UCSD-AML1 (cell line): ENCODE measurements at regions not wholly inside any gene's neighbourhood (a gene's known extent, or its start where the extent isn't known, plus 50 kb on each side); places are given as distances from the start of the nearest gene placed in this dataset.

Experiments used
- DNase-seq: peaks from one replicate; lab custom pipeline; 2025; ENCODE audit not compliant: unreplicated experiment; lab: John Stamatoyannopoulos, UW

GRCh38 chr14:97027256-97027999 is 230.2 kb downstream of the VRK1 start:
- no peak for DNase-seq

- no peak for DNase-seq
Observed at GRCh38 chr14:97028382-97028781, 231.2 kb downstream of the VRK1 start.

GRCh38 chr14:97029800-97030199 is 232.6 kb downstream of the VRK1 start:
- no peak for DNase-seq

DNA sequence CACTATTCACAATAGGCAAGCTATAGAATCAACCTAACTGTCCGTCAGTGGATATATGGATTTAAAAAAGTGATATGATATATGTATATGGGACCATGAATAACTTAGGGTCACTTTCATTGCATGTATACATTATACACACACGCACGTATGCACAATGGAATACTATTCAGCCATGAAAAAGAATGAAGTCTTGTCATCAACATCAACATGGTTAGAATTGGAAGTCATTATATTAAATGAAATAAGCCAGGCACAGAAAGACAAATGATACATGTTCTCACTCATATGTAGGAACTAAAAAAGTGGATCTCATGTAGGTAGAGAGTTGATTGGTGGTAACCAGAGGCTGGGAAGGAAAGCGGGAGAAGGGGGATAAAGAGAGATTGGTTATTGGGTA is 234.3 kb downstream of the VRK1 start:
- DNase-seq, result no peak

GRCh38 chr14:97033556-97034081 is 236.4 kb downstream of the VRK1 start:
- DNase-seq, result no peak

DNA sequence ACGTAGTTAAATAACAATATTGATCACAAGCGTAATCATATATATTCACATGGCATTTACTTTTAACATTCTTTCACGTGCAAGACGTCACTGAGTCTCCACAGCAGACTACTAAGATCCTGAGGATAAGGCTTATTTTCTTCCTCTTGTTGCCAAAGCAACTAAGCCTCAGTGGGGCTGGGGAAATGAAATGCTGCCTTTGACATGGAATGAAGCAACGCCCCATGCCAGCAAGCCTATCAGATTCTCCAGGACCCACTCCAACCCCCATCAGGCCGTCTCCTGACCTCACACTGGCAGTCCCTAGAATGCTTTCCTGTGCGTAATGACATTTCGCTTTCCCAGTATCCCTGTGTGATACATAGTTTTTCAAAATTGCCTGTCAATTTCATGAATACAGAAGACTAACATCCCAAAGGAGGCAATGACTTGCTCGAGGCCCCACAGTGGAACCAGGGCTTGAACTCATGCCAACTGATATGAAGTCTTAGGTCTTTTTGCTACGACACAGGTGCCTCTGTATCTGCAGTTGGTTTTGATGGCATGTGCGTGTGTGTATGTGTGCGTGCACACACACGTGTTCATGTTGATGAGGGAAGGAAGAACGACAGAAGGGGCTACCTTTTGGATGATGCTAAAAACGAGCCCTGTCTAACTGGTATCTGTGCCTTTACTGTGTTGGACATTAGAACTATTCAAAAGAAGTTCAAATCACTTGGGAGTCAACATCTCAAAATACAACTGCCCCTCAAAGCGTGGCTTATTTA is 239.1 kb downstream of the VRK1 start:
- DNase-seq, result no peak

GRCh38 chr14:97039717-97040363 is 242.7 kb downstream of the VRK1 start:
- no peak for DNase-seq

- no peak for DNase-seq
Observed at GRCh38 chr14:97046967-97047366, 249.8 kb downstream of the VRK1 start.

- no peak for DNase-seq
Observed at GRCh38 chr14:97052001-97052400, 254.8 kb downstream of the VRK1 start.

DNA sequence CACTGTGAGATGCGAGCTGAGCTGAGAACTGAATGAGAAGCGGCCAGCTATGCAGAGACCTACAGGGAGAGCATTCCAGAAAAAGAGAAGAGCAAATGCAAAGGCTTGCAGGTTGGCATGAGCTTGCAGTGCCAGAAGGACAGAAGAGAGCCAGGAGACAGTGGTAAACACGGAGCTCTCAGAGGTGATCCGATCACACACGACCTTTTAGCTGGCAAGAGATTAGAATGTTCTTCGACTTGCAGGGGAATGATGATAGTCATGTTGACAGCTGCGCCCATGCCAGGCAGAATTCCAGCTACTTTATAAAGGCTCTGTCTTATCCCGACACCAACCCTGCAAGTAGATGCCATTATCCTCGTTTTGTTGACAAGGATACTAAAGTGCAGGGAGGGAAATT is 256.8 kb downstream of the VRK1 start:
- no peak for DNase-seq

GRCh38 chr14:97055355-97055754 is 258.2 kb downstream of the VRK1 start:
- DNase-seq, result no peak

GRCh38 chr14:97056086-97056485 is 258.9 kb downstream of the VRK1 start:
- DNase-seq, result no peak

GRCh38 chr14:97057238-97058073 is 260.3 kb downstream of the VRK1 start:
- no peak for DNase-seq

GRCh38 chr14:97058074-97058467 is 260.9 kb downstream of the VRK1 start:
- DNase-seq, result no peak

- no peak for DNase-seq
Observed at GRCh38 chr14:97058589-97058988, 261.4 kb downstream of the VRK1 start.

DNA sequence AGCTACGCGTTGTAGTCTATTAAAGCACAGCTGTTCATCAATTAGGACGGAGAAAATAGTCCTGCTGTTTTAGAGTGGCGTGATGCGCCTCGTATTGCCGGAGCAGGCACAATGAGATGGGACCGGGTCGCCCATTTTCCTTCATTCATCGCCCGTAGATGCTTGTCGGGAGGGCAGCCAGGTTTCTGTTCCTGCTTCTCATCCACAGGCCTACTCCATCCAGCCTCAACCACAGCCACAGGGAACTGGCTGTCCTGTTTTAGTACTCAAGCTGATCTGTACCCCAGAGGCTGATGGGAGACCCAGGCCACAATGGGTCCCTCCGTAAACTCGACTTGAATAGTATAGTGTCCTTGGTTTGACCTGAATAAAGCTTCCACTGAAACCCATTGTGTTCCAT is 264.0 kb downstream of the VRK1 start:
- no peak for DNase-seq

DNA sequence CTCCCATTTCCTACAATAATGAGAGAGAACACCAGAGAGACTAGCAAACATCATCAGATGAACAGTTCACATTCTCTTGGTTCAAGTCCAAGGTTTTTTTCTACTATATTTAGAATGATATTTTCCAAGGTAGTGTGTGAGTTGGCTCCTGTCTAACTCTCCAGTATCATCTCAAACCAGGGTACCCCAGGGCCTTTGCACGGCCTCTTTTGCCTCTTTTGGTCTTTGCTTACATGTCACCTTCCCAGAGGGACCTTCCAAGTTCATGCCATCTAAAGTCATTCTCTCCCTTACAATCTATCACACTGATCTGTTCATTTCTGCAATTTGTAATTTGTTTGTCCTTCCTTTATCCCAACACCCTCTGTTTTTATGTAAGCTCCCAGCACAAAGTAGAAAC is 264.5 kb downstream of the VRK1 start:
- no peak for DNase-seq

GRCh38 chr14:97065305-97066067 is 268.3 kb downstream of the VRK1 start:
- no peak for DNase-seq

DNA sequence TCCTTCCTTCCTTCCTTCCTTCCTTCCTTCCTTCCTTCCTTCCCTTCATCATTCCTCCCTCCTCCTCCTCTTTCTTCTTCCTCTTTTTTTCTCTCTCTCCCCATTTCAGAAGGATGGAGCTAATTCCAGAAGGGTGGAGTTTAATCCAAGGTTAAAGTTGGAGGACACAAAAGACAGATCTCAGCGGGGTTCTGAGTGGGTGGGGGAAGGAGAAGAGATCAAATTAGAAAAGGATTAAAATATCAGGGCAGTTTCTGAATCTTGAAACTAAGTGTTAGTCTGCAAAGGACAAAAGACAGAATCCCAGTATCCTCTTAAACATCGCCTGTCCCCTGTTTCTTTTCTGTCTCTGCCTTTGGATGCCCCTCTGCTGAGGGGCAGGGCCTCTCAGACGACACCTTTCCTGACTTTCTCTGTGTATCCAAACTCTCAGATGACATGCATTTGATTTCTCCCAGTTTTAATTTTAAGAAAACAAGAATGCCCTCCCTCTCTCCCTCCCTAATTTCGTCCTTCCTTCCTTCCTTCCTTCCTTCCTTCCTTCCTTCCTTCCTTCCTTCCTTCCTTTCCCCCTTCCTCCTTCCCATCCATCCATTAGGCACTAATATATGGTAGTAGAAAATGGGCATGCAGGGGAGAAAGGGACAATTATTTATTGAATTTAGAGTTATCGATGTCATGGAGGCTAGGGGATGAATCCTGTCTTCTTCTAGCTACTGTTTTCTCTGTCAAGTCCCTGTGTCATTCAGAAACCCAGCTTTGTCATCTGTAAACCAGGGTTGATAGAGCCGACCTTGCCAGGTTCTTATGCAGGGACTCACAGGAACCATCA is 269.1 kb downstream of the VRK1 start:
- no peak for DNase-seq
